K562 (cell line): ENCODE measurements at regions not wholly inside any gene's neighbourhood (a gene's known extent, or its start where the extent isn't known, plus 50 kb on each side); places are given as distances from the start of the nearest gene placed in this dataset.

Experiments
- CBX5 ChIP-seq: IDR thresholded peaks from 2 replicates; pipeline ENCODE4 v1.6.1; 2014; ENCODE audit warnings: low read depth, borderline replicate concordance
- EWSR1 ChIP-seq: fragments of 450-650 bp; IDR thresholded peaks from 2 replicates; pipeline ENCODE4 v1.6.1; 2018; ENCODE audit warnings: borderline replicate concordance, mild to moderate bottlenecking, low read depth, moderate library complexity; ENCODE audit not compliant: partially characterized antibody
- HMGXB4 ChIP-seq: sonication (generic); formaldehyde crosslinking; IDR thresholded peaks from 2 replicates; pipeline ENCODE4 v1.8.1; 2023; ENCODE audit warnings: mild to moderate bottlenecking, missing genetic modification reagents
- ILF3 ChIP-seq: fragments of 450-650 bp; IDR thresholded peaks from 2 replicates; pipeline ENCODE4 v1.6.1; 2018; ENCODE audit warnings: antibody characterized with exemption, mild to moderate bottlenecking, moderate library complexity, borderline replicate concordance
- MECOM ChIP-seq: fragments of 250-450 bp; sonication (Bioruptor Pico); IDR thresholded peaks from 2 replicates; pipeline ENCODE4 v1.8.0; 2022; ENCODE audit warnings: inconsistent platforms
- NR2C2 ChIP-seq, 2 experiments: fragments of 200-800 bp in 1 of 2; sonication (Bioruptor generic) in 1 of 2; sonication (generic) in 1 of 2; formaldehyde crosslinking in 1 of 2; IDR thresholded peaks; 2 replicates each; pipeline versions ENCODE4 v1.6.1 to v1.8.0; 2016 to 2022; ENCODE audit warnings: mild to moderate bottlenecking in 1 of 2, missing compliant biosample characterization in 1 of 2, missing genetic modification characterization in 1 of 2, missing genetic modification reagents in 1 of 2
- NR3C1 ChIP-seq: sonication (generic); formaldehyde crosslinking; IDR thresholded peaks from 2 replicates; pipeline ENCODE4 v1.8.1; 2022; ENCODE audit warnings: missing genetic modification reagents
- NR4A1 ChIP-seq, 2 experiments: fragments of 250-450 bp in 1 of 2; fragments of 450-650 bp in 1 of 2; sonication (Bioruptor Pico) in 1 of 2; IDR thresholded peaks; 2 replicates each; pipeline versions ENCODE4 v1.4.0 to v1.6.1; 2016 to 2020; ENCODE audit warnings: mild to moderate bottlenecking in 2 of 2, missing compliant biosample characterization in 1 of 2, missing genetic modification characterization in 1 of 2, moderate library complexity in 1 of 2
- POLR2AphosphoS5 ChIP-seq: IDR thresholded peaks from 2 replicates; pipeline ENCODE4 v1.6.1; 2011; ENCODE audit warnings: mild to moderate bottlenecking, low read depth, low read length, moderate library complexity; ENCODE audit not compliant: control insufficient read depth, insufficient read depth
- ZFX ChIP-seq: sonication (generic); formaldehyde crosslinking; IDR thresholded peaks from 2 replicates; pipeline ENCODE4 v1.8.0; 2022; ENCODE audit warnings: mild to moderate bottlenecking, missing genetic modification reagents, moderate library complexity
- ZKSCAN3 ChIP-seq: fragments of 250-450 bp; sonication (Bioruptor Pico); IDR thresholded peaks from 2 replicates; pipeline ENCODE4 v1.4.0; 2020
- ZNF274 ChIP-seq: IDR thresholded peaks from 2 replicates; pipeline ENCODE4 v1.6.1; 2011; ENCODE audit warnings: low read depth, mild to moderate bottlenecking, low read length, moderate library complexity, borderline replicate concordance
- TF ChIP-seq, protein P1 (sequence below), 3 experiments: IDR thresholded peaks in 2 of 3; conservative IDR thresholded peaks in 1 of 3; 2 replicates each; pipeline ENCODE4 v1.5.1; 2011 to 2012; ENCODE audit warnings: low read length in 3 of 3, mild to moderate bottlenecking in 3 of 3, control low read depth in 2 of 3, improper control_type of control experiment in 1 of 3, inconsistent platforms in 1 of 3, low read depth in 1 of 3, mixed read lengths in 1 of 3, moderate library complexity in 1 of 3; ENCODE audit not compliant: insufficient read depth in 2 of 3
- TF ChIP-seq, protein P2 (sequence below), 3 experiments: fragments of 200-800 bp in 1 of 3; sonication (Bioruptor generic) in 1 of 3; sonication (generic) in 1 of 3; formaldehyde crosslinking in 1 of 3; IDR thresholded peaks; 2 replicates each; pipeline versions ENCODE4 v1.6.1 to v1.8.0; 2016 to 2022; ENCODE audit warnings: mild to moderate bottlenecking in 2 of 3, missing compliant biosample characterization in 2 of 3, missing genetic modification characterization in 2 of 3, missing genetic modification reagents in 1 of 3

GRCh38 chr2:226140594-226140993 lies 659.0 kb downstream of the IRS1 start:
- TF ChIP-seq NR4A1 (CRISPR knock-in tag; IDR thresholded peaks at IDR 0.05) (no peak), NR4A1 (tag; IDR thresholded peaks at IDR 0.05) (no peak), ZKSCAN3 (no peak), EWSR1 (no peak), HMGXB4 (CRISPR knock-in tag) (no peak), MECOM (CRISPR knock-in tag) (no peak), ILF3 (no peak), CBX5 (no peak), ZNF274 (no peak), ZFX (CRISPR knock-in tag) (no peak), POLR2AphosphoS5 (no peak), NR2C2 (CRISPR knock-in tag; IDR thresholded peaks at IDR 0.05) (no peak), NR2C2 (tag; IDR thresholded peaks at IDR 0.05) (no peak), NR3C1 (no peak)
- TF ChIP-seq, protein P1, sequence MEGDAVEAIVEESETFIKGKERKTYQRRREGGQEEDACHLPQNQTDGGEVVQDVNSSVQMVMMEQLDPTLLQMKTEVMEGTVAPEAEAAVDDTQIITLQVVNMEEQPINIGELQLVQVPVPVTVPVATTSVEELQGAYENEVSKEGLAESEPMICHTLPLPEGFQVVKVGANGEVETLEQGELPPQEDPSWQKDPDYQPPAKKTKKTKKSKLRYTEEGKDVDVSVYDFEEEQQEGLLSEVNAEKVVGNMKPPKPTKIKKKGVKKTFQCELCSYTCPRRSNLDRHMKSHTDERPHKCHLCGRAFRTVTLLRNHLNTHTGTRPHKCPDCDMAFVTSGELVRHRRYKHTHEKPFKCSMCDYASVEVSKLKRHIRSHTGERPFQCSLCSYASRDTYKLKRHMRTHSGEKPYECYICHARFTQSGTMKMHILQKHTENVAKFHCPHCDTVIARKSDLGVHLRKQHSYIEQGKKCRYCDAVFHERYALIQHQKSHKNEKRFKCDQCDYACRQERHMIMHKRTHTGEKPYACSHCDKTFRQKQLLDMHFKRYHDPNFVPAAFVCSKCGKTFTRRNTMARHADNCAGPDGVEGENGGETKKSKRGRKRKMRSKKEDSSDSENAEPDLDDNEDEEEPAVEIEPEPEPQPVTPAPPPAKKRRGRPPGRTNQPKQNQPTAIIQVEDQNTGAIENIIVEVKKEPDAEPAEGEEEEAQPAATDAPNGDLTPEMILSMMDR (IDR thresholded peaks at IDR 0.05 in 2 of 3, conservative IDR thresholded peaks at IDR 0.05 in 1 of 3; ENCODE audit: insufficient read depth in 2 of 3, low read depth in 1 of 3, low read length in 3 of 3) = no peak
- TF ChIP-seq, protein P2, sequence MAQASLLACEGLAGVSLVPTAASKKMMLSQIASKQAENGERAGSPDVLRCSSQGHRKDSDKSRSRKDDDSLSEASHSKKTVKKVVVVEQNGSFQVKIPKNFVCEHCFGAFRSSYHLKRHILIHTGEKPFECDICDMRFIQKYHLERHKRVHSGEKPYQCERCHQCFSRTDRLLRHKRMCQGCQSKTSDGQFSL (CRISPR knock-in tag; IDR thresholded peaks at IDR 0.05) = no peak
- TF ChIP-seq, protein P2 (tag; IDR thresholded peaks at IDR 0.05) = no peak
